ENCODE measurements at regions not wholly inside any gene's neighbourhood (a gene's known extent, or its start where the extent isn't known, plus 50 kb on each side); places are given as distances from the start of the nearest gene placed in this dataset.

- TF ChIP-seq MAX (IDR thresholded peaks at IDR 0.05; ENCODE audit: insufficient read depth, insufficient read length): no peak
- Histone ChIP-seq H3K9ac (replicated peaks; ENCODE audit: extremely low read depth, insufficient read depth, low read length) (no peak overlapping the region), H3K4me3 (replicated peaks in 1 of 3; ENCODE audit: insufficient read depth in 1 of 3, low read depth in 1 of 3, low read length in 3 of 3) (no peak overlapping the region), H3K9me3 (replicated peaks; ENCODE audit: control insufficient read depth, insufficient read depth, low read length) (peaks cover 11% of the 10 kb centered on the region), H3K4me2 (ENCODE audit: insufficient read depth, low read length) (no peak overlapping the region), H3K27me3 (ENCODE audit: control insufficient read depth in 2 of 2, insufficient read depth in 2 of 2, low read length in 2 of 2) (no peaks in the 10 kb centered on the region), H2AFZ (ENCODE audit: low read depth, low read length) (no peak overlapping the region), H3K27ac (ENCODE audit: insufficient read depth, low read depth, low read length) (no peak overlapping the region), H3K79me2 (ENCODE audit: control insufficient read depth, insufficient read depth, low read length) (no peaks in the 10 kb centered on the region), H4K20me1 (replicated peaks; ENCODE audit: control insufficient read depth, extremely low read depth, insufficient read depth, low read length) (no peaks in the 10 kb centered on the region), H3K9me1 (replicated peaks; ENCODE audit: control insufficient read depth, extremely low read depth, insufficient read depth, low read length) (no peaks in the 10 kb centered on the region), H3K4me1 (ENCODE audit: control insufficient read depth, extremely low read depth, insufficient read depth, low read length) (no peaks in the 10 kb centered on the region), H3K36me3 (ENCODE audit: control insufficient read depth in 2 of 2, extremely low read depth in 1 of 2, insufficient read depth in 2 of 2, low read length in 2 of 2) (no peaks in the 10 kb centered on the region)
- dilution Hi-C loops (cut with MboI; ENCODE audit: extremely low pct_ligation_motif_present, low sequenced_read_pairs) (no loop called here), intact Hi-C loops (cut with micrococcal nuclease) (no loop called here)
- no TSS peak for BruUV-seq (replicated peaks)
- FAIRE-seq (no peak), DNase-seq (ENCODE audit: low read depth, low spot score) (no peak)
- POLR2A ChIA-PET: no interaction called here
- CTCF ChIA-PET: no interaction called here
These were observed 196.1 kb downstream of the BCL11B start for GRCh38 chr14:99075771-99076375.

GRCh38 chr14:99077076-99077843, 194.7 kb downstream of the BCL11B start:
- TF ChIP-seq MYC (IDR thresholded peaks at IDR 0.05; ENCODE audit: low read depth, low read length) (no peak), POLR2A (IDR thresholded peaks at IDR 0.05; ENCODE audit: low read depth, low read length) (no peak), JUN (IDR thresholded peaks at IDR 0.05; ENCODE audit: borderline replicate concordance, insufficient read depth, insufficient read length, low read depth) (no peak), GATA2 (IDR thresholded peaks at IDR 0.05; ENCODE audit: insufficient read depth, insufficient read length, low read depth, low read length) (no peak), POLR2AphosphoS5 (IDR thresholded peaks at IDR 0.05; ENCODE audit: insufficient read depth, low read depth, low read length) (no peak), MAX (IDR thresholded peaks at IDR 0.05; ENCODE audit: insufficient read depth, insufficient read length) (no peak), CTCF (IDR thresholded peaks at IDR 0.05; ENCODE audit: extremely low read depth in 1 of 2, insufficient read depth in 1 of 2, low read depth in 1 of 2, low read length in 2 of 2) (no peak), FOS (IDR thresholded peaks at IDR 0.05; ENCODE audit: borderline replicate concordance, insufficient read depth, low read length) (no peak), EZH2 (IDR thresholded peaks at IDR 0.05; ENCODE audit: borderline replicate concordance, low read depth, low read length, severe bottlenecking) (no peak)
- Histone ChIP-seq H3K4me3 (replicated peaks in 1 of 3; ENCODE audit: insufficient read depth in 1 of 3, low read depth in 1 of 3, low read length in 3 of 3) (no peak overlapping the region), H2AFZ (ENCODE audit: low read depth, low read length) (no peak overlapping the region), H3K4me1 (ENCODE audit: control insufficient read depth, extremely low read depth, insufficient read depth, low read length) (no peaks in the 10 kb centered on the region), H3K9me1 (replicated peaks; ENCODE audit: control insufficient read depth, extremely low read depth, insufficient read depth, low read length) (no peaks in the 10 kb centered on the region), H3K27me3 (ENCODE audit: control insufficient read depth in 2 of 2, insufficient read depth in 2 of 2, low read length in 2 of 2) (no peaks in the 10 kb centered on the region), H3K27ac (ENCODE audit: insufficient read depth, low read depth, low read length) (no peak overlapping the region), H3K9me3 (replicated peaks; ENCODE audit: control insufficient read depth, insufficient read depth, low read length) (peaks cover 11% of the 10 kb centered on the region), H3K9ac (replicated peaks; ENCODE audit: extremely low read depth, insufficient read depth, low read length) (no peak overlapping the region), H4K20me1 (replicated peaks; ENCODE audit: control insufficient read depth, extremely low read depth, insufficient read depth, low read length) (no peaks in the 10 kb centered on the region), H3K4me2 (ENCODE audit: insufficient read depth, low read length) (no peak overlapping the region), H3K36me3 (ENCODE audit: control insufficient read depth in 2 of 2, extremely low read depth in 1 of 2, insufficient read depth in 2 of 2, low read length in 2 of 2) (no peaks in the 10 kb centered on the region), H3K79me2 (ENCODE audit: control insufficient read depth, insufficient read depth, low read length) (no peaks in the 10 kb centered on the region)
- no TSS peak for BruUV-seq (replicated peaks)
- no peak for FAIRE-seq
- DNase-seq (ENCODE audit: low read depth, low spot score): no peak
- intact Hi-C loops (cut with micrococcal nuclease): no loop called here
- ChIA-PET CTCF (no interaction called here), POLR2A (no interaction called here)
- dilution Hi-C loops (cut with MboI; ENCODE audit: extremely low pct_ligation_motif_present, low sequenced_read_pairs): no loop called here
